NCI-H1105 treated with DMSO at 0.1 percent for 48 hours (cell line): ENCODE measurements at regions not wholly inside any gene's neighbourhood (a gene's known extent, or its start where the extent isn't known, plus 50 kb on each side); places are given as distances from the start of the nearest gene placed in this dataset.
"Not testable (repeated sequence)": the region's sequence is repeated elsewhere in the genome, so short reads cannot be mapped to it uniquely, and the experiment has no call there.

Source experiments
- DNase-seq: peaks from one replicate; lab custom pipeline; 2025; lab: John Stamatoyannopoulos, UW

DNA sequence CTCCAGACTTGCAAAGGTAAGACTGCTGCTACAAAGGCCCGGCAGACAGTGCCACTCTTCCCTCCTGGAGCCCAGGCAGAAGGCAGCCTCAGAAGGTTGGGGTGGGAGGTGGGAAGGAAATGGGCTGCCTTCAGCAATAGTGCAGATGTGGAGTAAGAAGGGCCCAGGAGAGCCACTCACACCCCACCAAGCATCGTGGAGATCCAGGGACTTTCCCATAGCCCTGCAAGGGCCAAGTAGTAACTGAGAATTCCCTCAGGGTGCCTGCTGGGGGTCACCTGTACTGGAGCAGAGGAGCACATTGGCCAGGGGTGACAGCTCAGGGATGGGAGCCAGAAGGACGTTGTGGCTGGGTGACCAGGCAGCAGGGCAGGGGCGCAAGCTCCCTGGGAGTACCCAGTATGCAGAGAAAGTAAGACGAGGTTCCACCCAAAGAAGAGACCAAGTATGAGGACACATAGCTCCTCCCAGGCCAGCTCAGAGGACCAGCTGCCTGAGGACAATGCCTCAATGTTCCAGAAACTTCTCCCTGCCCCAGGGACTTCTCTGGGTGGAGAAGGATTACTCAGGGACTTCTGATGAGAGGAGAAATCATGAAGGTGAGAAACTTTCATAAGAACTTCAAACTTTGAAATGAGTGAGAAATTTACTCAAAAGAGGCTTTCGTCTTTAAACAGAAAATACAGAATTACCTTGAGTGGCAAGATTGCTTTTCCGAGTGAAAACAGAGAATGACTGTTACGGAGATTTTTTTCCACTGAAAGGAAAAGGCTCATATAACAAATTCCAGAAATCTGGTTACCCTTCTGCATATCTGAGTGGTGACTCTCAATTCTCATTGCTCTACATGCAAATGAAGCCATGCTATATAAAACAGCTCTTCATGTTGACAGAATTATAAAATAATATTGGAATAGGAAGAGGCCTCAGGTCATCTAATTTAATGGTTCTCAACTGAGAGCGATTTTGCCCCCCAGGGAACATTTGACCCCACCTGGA, 87.9 kb upstream of the TRIO start:
- DNase-seq, result no peak

GRCh38 chr5:14054111-14054854, 88.9 kb upstream of the TRIO start:
- DNase-seq, result no peak

DNA sequence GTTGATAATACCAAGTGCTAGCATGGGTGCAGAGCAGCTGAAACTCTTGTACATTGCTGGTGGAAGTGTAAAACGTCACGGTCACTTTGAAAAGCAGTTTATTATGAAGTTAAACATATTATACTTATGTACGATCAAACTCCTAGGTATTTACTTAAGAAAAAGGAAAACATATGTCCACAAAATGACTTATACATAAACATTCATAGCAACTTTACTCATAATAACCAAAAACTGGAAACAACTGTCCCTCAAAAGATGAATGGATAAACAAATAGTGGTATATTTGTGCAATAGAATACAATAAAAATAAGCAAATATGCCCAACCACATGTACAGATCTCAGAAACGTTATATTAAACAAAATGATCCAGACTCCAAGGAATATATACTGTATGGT, 92.3 kb upstream of the TRIO start:
- DNase-seq, result no peak

DNA sequence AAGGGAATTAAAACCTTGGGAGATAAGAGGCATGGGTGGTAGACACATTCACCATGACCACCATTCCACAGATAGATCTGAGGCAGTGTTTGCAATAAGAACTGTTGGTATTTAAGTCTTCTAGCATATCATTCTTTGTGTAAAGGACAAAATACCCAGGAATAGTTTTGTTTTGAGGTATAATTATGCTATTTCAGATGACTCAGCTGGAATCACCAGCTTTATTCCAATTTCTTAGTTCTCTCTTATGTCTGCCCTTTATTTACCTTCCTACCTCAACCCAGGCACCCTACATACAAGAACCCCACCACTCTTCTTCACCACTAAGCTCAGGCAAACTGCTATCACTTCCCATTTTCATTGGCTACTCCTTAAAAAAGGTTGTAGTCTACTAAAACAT, 94.7 kb upstream of the TRIO start:
- no peak for DNase-seq

GRCh38 chr5:14041528-14042192, 97.2 kb upstream of the DNAH5 start:
- no peak for DNase-seq

DNA sequence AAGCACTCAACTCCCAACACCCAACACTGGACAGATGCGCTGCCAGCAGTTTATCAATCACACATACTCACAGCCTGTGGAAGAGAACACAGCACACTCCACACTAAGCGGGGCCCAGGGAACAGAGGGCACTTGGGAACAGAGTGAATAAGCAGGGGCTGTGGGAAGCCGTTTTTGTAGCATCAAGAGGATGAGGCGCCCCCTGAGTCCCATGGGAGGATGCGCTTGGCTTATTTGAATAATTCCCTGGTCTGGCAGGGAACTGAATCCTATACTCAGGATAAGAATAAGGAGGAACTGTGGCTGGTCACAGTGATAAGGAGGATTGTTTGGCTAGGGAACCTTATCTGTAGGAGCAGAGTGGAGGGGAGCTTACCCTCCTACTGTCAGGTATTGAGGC, 96.1 kb upstream of the DNAH5 start:
- no peak for DNase-seq

- DNase-seq, result no peak
These were observed 95.1 kb upstream of the DNAH5 start for GRCh38 chr5:14039576-14039975.

DNA sequence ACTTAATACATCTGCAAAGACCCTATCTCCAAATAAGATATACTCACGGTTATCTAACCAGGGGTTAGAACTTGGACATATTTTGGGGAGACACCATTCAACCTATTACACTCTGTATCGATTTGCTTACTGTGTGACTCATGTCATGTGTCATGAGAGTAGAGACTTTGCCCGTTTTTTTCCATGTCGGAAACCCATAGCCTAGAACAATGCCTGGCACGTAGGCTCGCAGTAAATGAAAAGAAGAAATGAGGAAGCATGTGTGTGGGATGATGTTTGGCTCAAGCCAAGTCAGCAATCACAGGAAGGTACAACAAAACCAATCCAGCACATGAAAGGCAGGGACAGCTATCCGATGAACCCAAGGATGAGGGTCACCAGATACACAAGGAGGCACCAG, 94.6 kb upstream of the DNAH5 start:
- no peak for DNase-seq

DNA sequence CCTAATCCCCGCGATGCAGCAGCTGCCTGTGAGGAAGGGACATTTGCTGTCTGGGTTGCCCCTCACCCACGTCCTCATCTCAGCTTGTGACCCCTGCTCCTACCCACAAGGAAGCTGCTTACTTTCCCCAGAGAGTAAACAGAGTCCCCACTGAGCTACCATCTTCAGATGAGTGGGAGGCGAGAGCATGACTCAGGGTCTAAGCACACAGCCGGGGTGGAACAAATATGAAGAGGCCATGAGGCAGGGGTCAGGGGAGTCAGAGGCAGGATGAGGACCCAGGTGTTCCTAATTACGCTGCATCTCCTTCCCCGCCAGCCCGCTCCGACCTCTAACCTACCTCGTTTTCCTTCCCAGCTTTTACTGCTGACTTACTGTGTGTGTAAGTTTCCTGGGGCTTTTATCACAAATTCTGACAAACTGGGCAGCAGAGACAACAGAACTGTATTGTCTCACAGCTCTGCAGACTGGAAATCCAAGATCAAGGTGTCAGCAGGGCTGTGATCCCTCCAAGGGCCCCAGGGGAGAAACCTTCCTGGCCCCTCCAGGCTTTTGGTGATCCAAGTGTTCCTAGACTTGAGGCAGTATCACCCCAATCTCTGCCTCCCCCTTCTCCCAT, 94.0 kb upstream of the DNAH5 start:
- DNase-seq, result no peak

DNA sequence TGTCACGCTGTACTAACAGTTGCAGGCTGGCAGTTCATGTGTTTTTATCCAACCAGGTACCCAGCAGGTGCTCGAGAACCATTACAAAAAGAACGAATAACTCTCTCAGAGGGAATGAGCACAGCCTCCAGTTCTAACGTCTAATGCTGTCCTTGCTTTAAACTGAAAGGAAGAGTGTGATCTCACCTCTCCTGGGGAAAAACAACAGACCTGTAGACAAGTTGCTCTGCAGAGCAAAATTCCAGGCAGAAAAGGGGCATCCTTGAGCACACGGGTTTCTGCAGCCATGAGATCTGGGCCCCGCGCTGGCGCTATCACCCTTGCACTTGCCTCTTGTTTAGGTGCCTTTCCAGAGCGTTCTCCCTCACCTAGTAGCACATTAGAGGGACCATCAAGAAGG, 92.5 kb upstream of the DNAH5 start:
- no peak for DNase-seq

DNA sequence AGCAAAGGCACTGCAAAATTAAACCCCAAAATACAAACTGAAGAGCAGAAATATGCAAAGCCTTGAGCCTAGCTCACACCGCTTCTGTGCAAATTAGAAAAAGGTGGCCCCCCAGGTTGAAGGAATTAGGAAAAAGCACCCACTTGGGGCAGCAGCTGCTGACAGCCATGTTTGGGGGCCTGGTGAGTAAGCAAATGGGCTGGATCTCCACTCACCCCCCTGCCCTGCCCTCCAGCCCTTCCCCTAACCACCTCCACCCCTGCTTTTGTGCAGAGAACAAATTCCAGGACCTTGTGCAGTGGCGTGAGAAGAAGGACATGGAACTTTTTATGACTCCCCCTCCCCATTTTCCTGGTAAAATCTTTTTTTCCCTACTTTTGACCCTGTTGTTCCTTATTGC, 92.0 kb upstream of the DNAH5 start:
- no peak for DNase-seq

GRCh38 chr5:14035859-14036503, 91.5 kb upstream of the DNAH5 start:
- no peak for DNase-seq

DNA sequence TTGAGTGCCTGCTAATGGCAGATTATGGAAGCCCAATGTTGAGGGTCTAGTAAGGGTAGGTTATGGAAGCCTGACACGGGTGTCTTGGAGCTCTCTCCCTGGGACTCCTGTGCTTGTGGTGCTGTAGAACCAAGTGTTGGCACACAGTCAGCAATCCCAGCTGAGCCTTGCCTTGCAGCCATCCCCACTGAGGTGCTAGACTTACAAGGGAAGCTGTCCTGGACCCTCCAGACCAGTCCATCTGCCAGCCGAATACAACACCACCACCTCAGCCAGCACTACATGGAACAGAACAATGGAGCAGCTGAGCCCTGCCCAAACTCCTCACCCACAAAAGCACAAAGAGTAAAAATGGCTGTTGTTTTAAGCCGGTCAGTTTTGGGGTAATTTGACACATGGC, 90.5 kb upstream of the DNAH5 start:
- DNase-seq, result no peak

DNA sequence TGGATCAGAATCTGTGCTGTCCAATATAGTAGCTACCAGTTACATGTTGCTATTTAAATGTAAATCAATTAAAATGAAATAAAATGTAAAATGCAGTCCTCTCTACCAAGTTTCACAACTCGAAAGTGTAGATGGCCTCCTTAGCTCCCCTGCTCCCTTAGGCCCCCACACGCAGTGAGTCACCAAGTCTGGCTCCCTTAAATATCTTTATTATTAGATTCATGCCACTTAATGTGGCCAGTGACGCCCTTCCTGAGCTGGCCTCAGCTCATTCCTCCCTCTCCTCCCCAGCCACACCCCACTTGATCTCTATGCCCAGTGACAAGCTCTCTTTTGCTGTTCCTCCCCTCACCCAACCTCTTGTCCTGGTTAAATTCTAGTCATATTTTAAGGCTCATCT, 88.4 kb upstream of the DNAH5 start:
- no peak for DNase-seq

DNA sequence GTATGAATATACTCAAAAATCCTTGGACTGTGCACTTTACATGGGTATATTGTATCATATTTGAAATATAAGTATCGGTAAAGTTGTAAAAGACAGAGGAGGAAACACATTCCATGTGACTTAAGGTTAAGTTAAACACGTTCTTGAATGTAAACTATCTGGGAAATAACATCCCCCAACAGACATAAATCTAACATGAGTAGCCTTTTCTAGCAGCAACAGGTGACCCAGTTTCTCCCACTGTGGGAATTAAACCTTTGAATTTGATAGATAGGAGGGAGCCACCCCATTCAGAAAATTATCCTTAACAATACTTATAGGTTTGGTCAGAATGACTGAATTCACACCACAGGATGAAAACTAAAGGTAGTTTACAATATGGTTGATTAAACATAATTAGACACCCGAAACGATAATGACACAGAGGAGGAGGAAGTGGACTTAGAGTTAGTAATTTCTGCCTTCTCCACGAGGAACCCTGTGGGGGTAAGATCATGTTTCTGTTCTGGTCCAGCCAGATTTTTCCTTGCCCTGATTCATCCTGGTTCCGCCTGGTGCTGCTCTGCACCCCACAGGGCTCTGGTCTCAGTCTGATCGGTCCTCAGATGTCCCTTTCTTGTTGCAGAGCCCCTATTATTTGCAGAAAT, 84.6 kb upstream of the DNAH5 start:
- DNase-seq, result no peak

- no peak for DNase-seq
These were observed 83.7 kb upstream of the DNAH5 start for GRCh38 chr5:14028188-14028587.

GRCh38 chr5:14025569-14026286, 81.2 kb upstream of the DNAH5 start:
- no peak for DNase-seq

GRCh38 chr5:14022971-14023370, 78.5 kb upstream of the DNAH5 start:
- DNase-seq, result no peak

- not testable (repeated sequence) for DNase-seq
These were observed 76.5 kb upstream of the DNAH5 start for GRCh38 chr5:14020944-14021343.

DNA sequence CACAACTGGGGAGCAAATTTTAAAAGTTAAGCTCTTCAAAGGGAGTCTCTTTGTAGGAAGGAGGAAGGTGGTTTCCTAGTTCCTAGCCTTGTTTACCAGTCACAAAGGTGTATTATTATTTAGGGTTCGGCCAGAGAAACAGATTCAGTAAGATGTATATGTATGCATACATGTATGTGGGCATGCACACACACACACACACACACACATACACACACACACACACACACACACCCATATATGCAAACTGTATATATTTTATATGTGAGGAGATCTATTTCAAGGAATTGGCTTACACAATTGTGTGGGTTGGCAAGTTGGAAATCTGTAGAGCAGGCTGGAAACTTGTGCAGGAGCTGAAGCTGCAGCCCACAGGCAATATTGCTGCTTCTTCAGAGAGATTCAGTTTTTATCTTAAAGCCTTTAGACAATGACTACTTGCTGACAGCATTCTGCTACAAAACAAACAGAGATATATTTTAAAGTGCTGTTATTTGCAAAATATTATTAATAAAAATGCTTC, 75.3 kb upstream of the DNAH5 start:
- DNase-seq, result no peak
